ENCODE measurements at regions not wholly inside any gene's neighbourhood (a gene's known extent, or its start where the extent isn't known, plus 50 kb on each side); places are given as distances from the start of the nearest gene placed in this dataset.

DNA sequence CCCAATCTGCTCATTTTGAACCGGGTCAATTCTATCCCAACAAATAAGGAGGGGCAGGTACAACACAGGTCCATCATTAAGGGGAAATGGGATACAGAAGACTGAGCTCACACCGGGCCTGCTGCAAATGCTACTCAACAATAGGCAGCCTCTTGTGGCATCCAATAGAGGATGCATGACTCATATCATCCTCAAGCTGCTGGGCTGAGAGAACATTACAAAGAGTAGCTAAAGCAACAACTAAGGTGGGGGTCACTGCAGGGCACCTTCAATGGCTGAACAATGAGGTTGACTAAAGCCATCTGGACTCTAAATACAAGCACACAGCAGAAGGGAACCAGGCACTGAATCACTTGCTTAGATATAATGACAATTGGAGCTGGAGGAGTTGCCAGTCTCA lies 130.1 kb upstream of the SYN3 start:
- TF ChIP-seq CTCF (IDR thresholded peaks at IDR 0.05 in 8 of 11, conservative IDR thresholded peaks at IDR 0.05 in 3 of 11) (no peak), POLR2A (IDR thresholded peaks at IDR 0.05) (no peak)

All from spleen (tissue), 7 donors.